SK-N-SH (cell line): ENCODE measurements at regions not wholly inside any gene's neighbourhood (a gene's known extent, or its start where the extent isn't known, plus 50 kb on each side); places are given as distances from the start of the nearest gene placed in this dataset.

Source experiments
- CTCF ChIA-PET: fragments of 300-600, 350-600 bp; formaldehyde crosslinking; extraction: SDS; loops from one replicate; lab custom pipeline; 2021; lab: Yijun Ruan, JAX
- POLR2A ChIA-PET: fragments of 350-600 bp; sonication (Branson Sonifier 250); formaldehyde crosslinking; extraction: SDS; loops from one replicate; lab custom pipeline; 2020; ENCODE audit warnings: antibody characterized with exemption, inconsistent platforms; lab: Yijun Ruan, JAX
- DNase-seq: peaks from one replicate; pipeline ENCODE4 v3.0.0; 2012
- H2AFZ ChIP-seq: fragments of 200-600 bp; sonication (generic); 2 replicates; pipeline ENCODE4 v1.8.1; 2016; ENCODE audit warnings: antibody characterized with exemption, mild to moderate bottlenecking, low read depth
- H3F3A ChIP-seq: fragments of 200-600 bp; sonication (generic); replicated peaks from 2 replicates; pipeline ENCODE3; 2016; ENCODE audit warnings: antibody characterized with exemption, mild to moderate bottlenecking; ENCODE audit not compliant: insufficient read depth
- H3K27ac ChIP-seq, 2 experiments: fragments of 200-500 bp in 1 of 2; fragments of 200-600 bp in 1 of 2; sonication (Bioruptor generic) in 1 of 2; sonication (generic), shearing (Covaris generic) in 1 of 2; 2 replicates each; pipeline versions ENCODE4 v1.5.1 to v1.6.1; 2014 to 2016; ENCODE audit warnings: low read depth in 2 of 2, inconsistent platforms in 1 of 2, low read length in 1 of 2, mild to moderate bottlenecking in 1 of 2, mixed read lengths in 1 of 2
- H3K27me3 ChIP-seq: fragments of 200-600 bp; sonication (generic), shearing (Covaris generic); 2 replicates; pipeline ENCODE4 v1.6.1; 2016; ENCODE audit warnings: mixed run types; ENCODE audit not compliant: insufficient read depth
- H3K36me3 ChIP-seq, 2 experiments: fragments of 200-500 bp in 1 of 2; fragments of 200-600 bp in 1 of 2; sonication (Bioruptor generic) in 1 of 2; sonication (generic) in 1 of 2; replicated peaks in 1 of 2; 2 replicates each; pipeline versions ENCODE3 to v1.5.1; 2014 to 2016; ENCODE audit warnings: low read length in 1 of 2, mild to moderate bottlenecking in 1 of 2; ENCODE audit not compliant: insufficient read depth in 2 of 2, control insufficient read depth in 1 of 2
- H3K4me1 ChIP-seq, 2 experiments: fragments of 200-500 bp in 1 of 2; fragments of 200-600 bp in 1 of 2; sonication (Bioruptor generic) in 1 of 2; sonication (generic), shearing (Covaris generic) in 1 of 2; 2 replicates each; pipeline versions ENCODE4 v1.5.1 to v1.6.1; 2014 to 2016; ENCODE audit warnings: low read depth in 1 of 2, low read length in 1 of 2, mixed run types in 1 of 2; ENCODE audit not compliant: insufficient read depth in 2 of 2, control insufficient read depth in 1 of 2
- H3K4me2 ChIP-seq: fragments of 200-600 bp; sonication (generic), shearing (Covaris generic); 2 replicates; pipeline ENCODE4 v1.6.1; 2017; ENCODE audit warnings: mixed run types
- H3K4me3 ChIP-seq, 2 experiments: fragments of 200-500 bp in 1 of 2; fragments of 200-600 bp in 1 of 2; sonication (Bioruptor generic) in 1 of 2; sonication (generic), shearing (Covaris generic) in 1 of 2; 2 replicates each; pipeline versions ENCODE4 v1.5.1 to v1.8.1; 2014 to 2016; ENCODE audit warnings: low read depth in 2 of 2, inconsistent platforms in 1 of 2, low read length in 1 of 2, mild to moderate bottlenecking in 1 of 2, mixed read lengths in 1 of 2, moderate library complexity in 1 of 2
- H3K79me2 ChIP-seq: fragments of 200-600 bp; sonication (generic); 2 replicates; pipeline ENCODE4 v1.8.1; 2017; ENCODE audit warnings: mild to moderate bottlenecking; ENCODE audit not compliant: insufficient read depth
- H3K9ac ChIP-seq: fragments of 200-600 bp; sonication (generic); 2 replicates; pipeline ENCODE4 v1.6.1; 2017; ENCODE audit warnings: mixed run types
- H3K9me2 ChIP-seq: fragments of 200-600 bp; sonication (generic); 2 replicates; pipeline ENCODE4 v1.6.1; 2017; ENCODE audit warnings: mixed run types
- H3K9me3 ChIP-seq: fragments of 200-600 bp; sonication (generic); 2 replicates; pipeline ENCODE4 v1.6.1; 2017; ENCODE audit warnings: mixed run types, mild to moderate bottlenecking, moderate library complexity
- H4K20me1 ChIP-seq: fragments of 200-600 bp; sonication (generic); 2 replicates; pipeline ENCODE4 v1.6.1; 2017; ENCODE audit warnings: mild to moderate bottlenecking, mixed run types; ENCODE audit not compliant: insufficient read depth
- EZH2phosphoT487 ChIP-seq: fragments of 200-600 bp; sonication (generic); IDR thresholded peaks from 2 replicates; pipeline ENCODE4 v1.6.1; 2017; ENCODE audit warnings: low read depth, mixed run types, mild to moderate bottlenecking, antibody characterized with exemption, moderate library complexity, borderline replicate concordance
- FOSL2 ChIP-seq: IDR thresholded peaks from 2 replicates; pipeline ENCODE4 v1.4.0; 2012; ENCODE audit warnings: low read depth, mild to moderate bottlenecking, moderate library complexity, borderline replicate concordance
- GABPA ChIP-seq: IDR thresholded peaks from 2 replicates; pipeline ENCODE4 v1.4.0; 2012; ENCODE audit warnings: low read depth, mild to moderate bottlenecking
- IRF3 ChIP-seq: fragments of 150-350 bp; IDR thresholded peaks from 2 replicates; pipeline ENCODE4 v1.6.1; 2016; ENCODE audit warnings: mild to moderate bottlenecking, low read depth, low read length
- RCOR1 ChIP-seq: fragments of 150-350 bp; IDR thresholded peaks from 2 replicates; pipeline ENCODE4 v1.6.1; 2017; ENCODE audit warnings: antibody characterized with exemption, low read length
- REST ChIP-seq: IDR thresholded peaks from 2 replicates; pipeline ENCODE4 v1.6.1; 2012; ENCODE audit warnings: mild to moderate bottlenecking, low read depth, low read length, moderate library complexity
- RFX5 ChIP-seq: IDR thresholded peaks from 2 replicates; pipeline ENCODE4 v1.6.1; 2012; ENCODE audit warnings: mild to moderate bottlenecking, improper control_type of control experiment, low read length
- SIN3A ChIP-seq: IDR thresholded peaks from 2 replicates; pipeline ENCODE4 v1.6.1; 2012; ENCODE audit warnings: low read depth, mild to moderate bottlenecking, low read length, moderate library complexity, borderline replicate concordance
- TCF12 ChIP-seq: IDR thresholded peaks from 2 replicates; pipeline ENCODE4 v1.4.0; 2012
- TEAD4 ChIP-seq: IDR thresholded peaks from 2 replicates; pipeline ENCODE4 v1.4.0; 2012; ENCODE audit warnings: mild to moderate bottlenecking, borderline replicate concordance; ENCODE audit not compliant: insufficient read depth
- USF2 ChIP-seq: fragments of 150-350 bp; IDR thresholded peaks from 2 replicates; pipeline ENCODE4 v1.6.1; 2017; ENCODE audit warnings: antibody characterized with exemption, low read length, low read depth, borderline replicate concordance
- WGBS: methylation state at CpG from one replicate; pipeline ENCODE4 v1.1.6; 2017; ENCODE audit warnings: low lambda C conversion rate; 5-methylcytosine and 5-hydroxymethylcytosine counted together
- TF ChIP-seq, protein P1 (sequence below): IDR thresholded peaks from 2 replicates; pipeline ENCODE4 v1.4.0; 2012; ENCODE audit warnings: low read depth, borderline replicate concordance
- TF ChIP-seq, protein P2 (sequence below): IDR thresholded peaks from 2 replicates; pipeline ENCODE4 v1.4.0; 2012; ENCODE audit warnings: low read depth, borderline replicate concordance

DNA sequence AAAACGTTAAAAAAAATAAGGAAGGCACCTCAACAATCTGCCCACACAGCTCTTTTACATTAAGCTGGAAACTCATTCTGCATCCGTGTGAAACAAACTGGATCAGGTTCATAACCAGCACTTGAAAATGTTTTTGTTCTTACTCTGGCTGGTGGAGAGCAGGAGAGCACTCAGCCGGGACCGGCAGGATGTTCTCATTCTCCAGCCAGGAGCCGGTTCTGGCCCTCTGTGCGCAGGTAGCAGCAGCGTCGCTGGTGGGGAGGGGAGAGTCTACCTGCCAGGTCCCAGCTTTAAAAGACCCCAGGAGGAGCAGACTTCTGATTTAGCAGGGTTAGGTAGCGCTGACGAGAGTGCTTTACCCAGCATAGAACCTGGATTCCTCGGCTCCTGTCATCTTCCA is 834.9 kb upstream of the SALL3 start:
- Histone ChIP-seq H3K9ac (no peak overlapping the region), H3K9me3 (no peaks in the 10 kb centered on the region), H3K4me1 (no peaks in the 10 kb centered on the region), H3K4me3 (no peak overlapping the region), H3K27me3 (peaks cover 15% of the 10 kb centered on the region), H4K20me1 (0 out of 2 replicates have a peak, but pooled peaks cover 3% of the 10 kb centered on the region), H3K36me3 (no peaks in the 10 kb centered on the region), H3K27ac (no peak overlapping the region), H3K9me2 (no peaks in the 10 kb centered on the region), H3K79me2 (no peaks in the 10 kb centered on the region), H3K4me2 (no peak overlapping the region), H2AFZ (no peak overlapping the region), H3F3A (no peaks in the 10 kb centered on the region)
- ChIA-PET POLR2A (no interaction called here), CTCF (no interaction called here)
- TF ChIP-seq TCF12 = no peak
- TF ChIP-seq SIN3A = no peak
- TF ChIP-seq GABPA = no peak
- WGBS = 10% methylated on average over 10 of the region's 11 CpGs
- DNase-seq = no peak

DNA sequence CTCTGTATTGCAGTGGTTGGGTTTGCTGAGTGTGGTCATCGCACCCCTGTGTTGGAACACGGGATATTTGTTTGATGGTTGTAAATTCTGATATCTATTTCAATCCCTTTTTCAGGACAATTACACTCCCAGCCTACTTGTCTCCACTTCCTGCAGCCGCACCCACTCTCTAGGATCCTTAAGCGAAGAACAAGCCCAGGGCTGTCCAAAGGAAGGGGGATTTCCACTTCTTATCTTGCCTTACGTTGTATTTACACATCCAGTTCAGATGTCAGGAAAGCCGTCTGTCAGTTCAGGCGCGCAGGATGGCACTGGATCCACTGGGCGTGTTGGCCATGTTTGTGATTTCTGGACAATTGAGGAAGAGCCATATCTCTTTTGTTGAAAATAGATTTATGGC is 834.5 kb upstream of the SALL3 start:
- no peak overlapping the region for H3K9ac ChIP-seq
- DNase-seq = no peak
- no peaks in the 10 kb centered on the region for H3K4me1 ChIP-seq
- no peaks in the 10 kb centered on the region for H3K36me3 ChIP-seq
- H3K79me2 ChIP-seq = no peaks in the 10 kb centered on the region
- H3K9me2 ChIP-seq = no peaks in the 10 kb centered on the region
- H4K20me1 ChIP-seq = 0 out of 2 replicates have a peak, but pooled peaks cover 3% of the 10 kb centered on the region
- H3K4me3 ChIP-seq = no peak overlapping the region
- H3F3A ChIP-seq = no peaks in the 10 kb centered on the region
- CTCF ChIA-PET = no interaction called here
- no peak overlapping the region for H2AFZ ChIP-seq
- TF ChIP-seq IRF3 (no peak), EZH2phosphoT487 (no peak), SIN3A (no peak), USF2 (no peak), RFX5 (no peak), FOSL2 (no peak), TEAD4 (no peak), RCOR1 (no peak), REST (no peak)
- TF ChIP-seq, protein P1, sequence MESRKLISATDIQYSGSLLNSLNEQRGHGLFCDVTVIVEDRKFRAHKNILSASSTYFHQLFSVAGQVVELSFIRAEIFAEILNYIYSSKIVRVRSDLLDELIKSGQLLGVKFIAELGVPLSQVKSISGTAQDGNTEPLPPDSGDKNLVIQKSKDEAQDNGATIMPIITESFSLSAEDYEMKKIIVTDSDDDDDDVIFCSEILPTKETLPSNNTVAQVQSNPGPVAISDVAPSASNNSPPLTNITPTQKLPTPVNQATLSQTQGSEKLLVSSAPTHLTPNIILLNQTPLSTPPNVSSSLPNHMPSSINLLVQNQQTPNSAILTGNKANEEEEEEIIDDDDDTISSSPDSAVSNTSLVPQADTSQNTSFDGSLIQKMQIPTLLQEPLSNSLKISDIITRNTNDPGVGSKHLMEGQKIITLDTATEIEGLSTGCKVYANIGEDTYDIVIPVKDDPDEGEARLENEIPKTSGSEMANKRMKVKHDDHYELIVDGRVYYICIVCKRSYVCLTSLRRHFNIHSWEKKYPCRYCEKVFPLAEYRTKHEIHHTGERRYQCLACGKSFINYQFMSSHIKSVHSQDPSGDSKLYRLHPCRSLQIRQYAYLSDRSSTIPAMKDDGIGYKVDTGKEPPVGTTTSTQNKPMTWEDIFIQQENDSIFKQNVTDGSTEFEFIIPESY = no peak
- TF ChIP-seq, protein P2, sequence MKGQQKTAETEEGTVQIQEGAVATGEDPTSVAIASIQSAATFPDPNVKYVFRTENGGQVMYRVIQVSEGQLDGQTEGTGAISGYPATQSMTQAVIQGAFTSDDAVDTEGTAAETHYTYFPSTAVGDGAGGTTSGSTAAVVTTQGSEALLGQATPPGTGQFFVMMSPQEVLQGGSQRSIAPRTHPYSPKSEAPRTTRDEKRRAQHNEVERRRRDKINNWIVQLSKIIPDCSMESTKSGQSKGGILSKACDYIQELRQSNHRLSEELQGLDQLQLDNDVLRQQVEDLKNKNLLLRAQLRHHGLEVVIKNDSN = no peak
- H3K4me2 ChIP-seq = no peak overlapping the region
- H3K27ac ChIP-seq = no peak overlapping the region
- H3K9me3 ChIP-seq = no peaks in the 10 kb centered on the region
- POLR2A ChIA-PET = no interaction called here
- 25% methylated on average over 9 of the region's 9 CpGs for WGBS
- H3K27me3 ChIP-seq = peaks cover 13% of the 10 kb centered on the region
